DND-41 (cell line): ENCODE measurements at regions not wholly inside any gene's neighbourhood (a gene's known extent, or its start where the extent isn't known, plus 50 kb on each side); places are given as distances from the start of the nearest gene placed in this dataset.

ENCODE experiments used
- EZH2 ChIP-seq: IDR thresholded peaks from 3 replicates; pipeline ENCODE4 v1.6.1; 2012; ENCODE audit warnings: borderline replicate concordance, low read depth, mild to moderate bottlenecking, moderate library complexity, low read length, inconsistent platforms; ENCODE audit not compliant: severe bottlenecking
- TF ChIP-seq, protein P1 (sequence below): IDR thresholded peaks from 2 replicates; pipeline ENCODE4 v1.5.1; 2012; ENCODE audit warnings: borderline replicate concordance, low read length, moderate library complexity, mild to moderate bottlenecking; ENCODE audit not compliant: poor library complexity, severe bottlenecking; ENCODE audit errors: extremely low read depth

DNA sequence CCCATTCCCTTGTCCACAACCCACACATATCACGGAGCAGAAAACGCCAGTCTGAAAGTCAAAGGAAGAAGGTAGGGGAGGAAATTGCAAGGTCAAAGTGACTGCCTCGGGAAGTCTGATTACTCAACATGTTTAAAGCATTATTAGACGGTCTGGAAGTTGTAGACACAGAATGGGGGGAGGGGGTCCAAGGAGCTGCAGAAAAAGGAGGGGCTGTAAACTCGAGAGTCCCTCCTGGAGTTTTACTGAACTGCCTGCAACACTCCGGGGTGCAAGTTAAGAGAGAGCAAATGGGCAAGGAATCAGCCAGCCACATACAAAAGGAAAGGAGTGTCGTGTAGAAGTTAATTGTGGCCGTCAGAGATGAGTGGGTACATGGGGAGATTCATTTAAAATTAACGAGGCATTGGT lies 417.7 kb upstream of the JARID2 start:
- TF ChIP-seq, protein P1, sequence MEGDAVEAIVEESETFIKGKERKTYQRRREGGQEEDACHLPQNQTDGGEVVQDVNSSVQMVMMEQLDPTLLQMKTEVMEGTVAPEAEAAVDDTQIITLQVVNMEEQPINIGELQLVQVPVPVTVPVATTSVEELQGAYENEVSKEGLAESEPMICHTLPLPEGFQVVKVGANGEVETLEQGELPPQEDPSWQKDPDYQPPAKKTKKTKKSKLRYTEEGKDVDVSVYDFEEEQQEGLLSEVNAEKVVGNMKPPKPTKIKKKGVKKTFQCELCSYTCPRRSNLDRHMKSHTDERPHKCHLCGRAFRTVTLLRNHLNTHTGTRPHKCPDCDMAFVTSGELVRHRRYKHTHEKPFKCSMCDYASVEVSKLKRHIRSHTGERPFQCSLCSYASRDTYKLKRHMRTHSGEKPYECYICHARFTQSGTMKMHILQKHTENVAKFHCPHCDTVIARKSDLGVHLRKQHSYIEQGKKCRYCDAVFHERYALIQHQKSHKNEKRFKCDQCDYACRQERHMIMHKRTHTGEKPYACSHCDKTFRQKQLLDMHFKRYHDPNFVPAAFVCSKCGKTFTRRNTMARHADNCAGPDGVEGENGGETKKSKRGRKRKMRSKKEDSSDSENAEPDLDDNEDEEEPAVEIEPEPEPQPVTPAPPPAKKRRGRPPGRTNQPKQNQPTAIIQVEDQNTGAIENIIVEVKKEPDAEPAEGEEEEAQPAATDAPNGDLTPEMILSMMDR: no peak
- no peak for TF ChIP-seq EZH2
